Gastrocnemius medialis (tissue), 4 donors: ENCODE measurements at regions not wholly inside any gene's neighbourhood (a gene's known extent, or its start where the extent isn't known, plus 50 kb on each side); places are given as distances from the start of the nearest gene placed in this dataset.

Source experiments
- CTCF ChIP-seq, 5 experiments: fragments of 450-650 bp in 3 of 5; fragments of 200-600 bp in 2 of 5; sonication (generic) in 2 of 5; IDR thresholded peaks in 4 of 5; conservative IDR thresholded peaks in 1 of 5; 1 replicate in 4 of 5; 2 replicates in 1 of 5; pipeline ENCODE4 v1.5.1; 2016 to 2019; ENCODE audit warnings: antibody characterized with exemption in 5 of 5, mild to moderate bottlenecking in 3 of 5, moderate library complexity in 3 of 5
- POLR2A ChIP-seq, 2 donors: fragments of 450-650 bp; IDR thresholded peaks; one replicate each; pipeline ENCODE4 v1.6.1; 2017; ENCODE audit warnings: antibody characterized with exemption in 2 of 2, mild to moderate bottlenecking in 2 of 2, moderate library complexity in 2 of 2

- TF ChIP-seq CTCF (IDR thresholded peaks at IDR 0.05 in 4 of 5, conservative IDR thresholded peaks at IDR 0.05 in 1 of 5) (no peak), POLR2A (IDR thresholded peaks at IDR 0.05) (no peak)
Observed at GRCh38 chr5:9924614-9925013, 294.5 kb upstream of the TAS2R1 start.
